Retinal pigment epithelial cell (primary cell): ENCODE measurements at regions not wholly inside any gene's neighbourhood (a gene's known extent, or its start where the extent isn't known, plus 50 kb on each side); places are given as distances from the start of the nearest gene placed in this dataset.

Source experiments
- DNase-seq: peaks from one replicate; pipeline ENCODE4 v3.0.0-alpha.2; 2010; ENCODE audit warnings: low read depth
- H3K4me3 ChIP-seq: 2 replicates; pipeline ENCODE4 v1.5.1; 2011; ENCODE audit warnings: mild to moderate bottlenecking, low read length, control low read depth, moderate library complexity
- TF ChIP-seq, protein P1 (sequence below): conservative IDR thresholded peaks from 2 replicates; pipeline ENCODE4 v1.5.1; 2011; ENCODE audit warnings: low read depth, low read length, control low read depth, inconsistent platforms

GRCh38 chr5:174328631-174329299 is 283.3 kb downstream of the NSG2 start:
- TF ChIP-seq, protein P1, sequence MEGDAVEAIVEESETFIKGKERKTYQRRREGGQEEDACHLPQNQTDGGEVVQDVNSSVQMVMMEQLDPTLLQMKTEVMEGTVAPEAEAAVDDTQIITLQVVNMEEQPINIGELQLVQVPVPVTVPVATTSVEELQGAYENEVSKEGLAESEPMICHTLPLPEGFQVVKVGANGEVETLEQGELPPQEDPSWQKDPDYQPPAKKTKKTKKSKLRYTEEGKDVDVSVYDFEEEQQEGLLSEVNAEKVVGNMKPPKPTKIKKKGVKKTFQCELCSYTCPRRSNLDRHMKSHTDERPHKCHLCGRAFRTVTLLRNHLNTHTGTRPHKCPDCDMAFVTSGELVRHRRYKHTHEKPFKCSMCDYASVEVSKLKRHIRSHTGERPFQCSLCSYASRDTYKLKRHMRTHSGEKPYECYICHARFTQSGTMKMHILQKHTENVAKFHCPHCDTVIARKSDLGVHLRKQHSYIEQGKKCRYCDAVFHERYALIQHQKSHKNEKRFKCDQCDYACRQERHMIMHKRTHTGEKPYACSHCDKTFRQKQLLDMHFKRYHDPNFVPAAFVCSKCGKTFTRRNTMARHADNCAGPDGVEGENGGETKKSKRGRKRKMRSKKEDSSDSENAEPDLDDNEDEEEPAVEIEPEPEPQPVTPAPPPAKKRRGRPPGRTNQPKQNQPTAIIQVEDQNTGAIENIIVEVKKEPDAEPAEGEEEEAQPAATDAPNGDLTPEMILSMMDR: no peak
- H3K4me3 ChIP-seq: no peak overlapping the region
- DNase-seq: no peak

DNA sequence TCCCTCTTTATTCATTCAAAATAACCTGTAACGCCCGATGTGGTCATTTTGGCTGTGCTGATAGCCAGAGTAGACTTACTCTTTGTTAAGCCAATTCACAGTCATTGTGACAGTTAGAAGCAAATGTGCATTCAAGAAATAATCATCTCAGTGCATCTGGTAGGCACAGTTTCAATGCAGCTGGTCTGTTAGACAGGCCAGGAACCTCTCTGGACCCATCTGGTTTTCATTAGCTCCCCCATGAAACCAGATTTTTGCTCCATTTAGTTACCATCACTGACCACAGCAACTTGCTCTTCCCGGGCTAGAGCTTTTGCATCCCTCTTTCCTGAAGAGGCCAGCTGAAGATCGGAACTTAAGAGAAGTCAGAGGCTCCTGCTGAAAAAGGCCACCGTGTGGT is 284.2 kb downstream of the NSG2 start:
- DNase-seq: no peak
- no peak overlapping the region for H3K4me3 ChIP-seq
- TF ChIP-seq, protein P1: no peak

DNA sequence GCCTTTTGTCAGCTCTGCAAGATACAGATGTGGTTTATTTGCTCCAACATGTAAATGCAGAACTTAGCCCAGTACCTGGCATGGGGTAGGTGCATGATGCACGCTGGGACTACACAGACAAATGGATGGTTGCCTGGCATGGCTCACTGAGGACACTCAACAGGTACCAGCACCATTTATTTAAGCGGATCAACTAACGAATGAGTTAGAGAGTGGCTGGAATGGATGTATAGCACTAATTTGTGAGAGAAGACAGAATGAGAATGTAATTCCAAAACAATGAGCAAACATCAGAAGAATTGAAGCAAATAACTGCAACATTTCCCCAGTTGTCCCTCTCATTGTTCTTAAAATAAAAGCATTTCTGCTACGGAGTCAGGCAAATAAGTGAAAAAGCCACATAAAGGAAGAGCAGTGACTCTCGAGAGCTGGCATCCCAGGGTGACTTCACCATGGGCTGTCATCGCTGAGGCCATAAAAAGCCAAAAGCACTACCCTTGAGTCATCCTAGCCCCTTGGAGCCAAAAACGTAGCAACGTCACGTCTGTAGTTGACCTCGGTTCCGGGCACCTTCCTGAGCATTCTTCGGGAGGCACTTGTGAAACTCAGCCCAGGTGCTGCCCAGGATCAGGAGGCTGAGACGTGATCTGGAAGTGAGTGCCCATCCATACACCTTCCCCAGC is 290.3 kb downstream of the NSG2 start:
- no peak overlapping the region for H3K4me3 ChIP-seq
- DNase-seq: no peak
- TF ChIP-seq, protein P1: no peak

DNA sequence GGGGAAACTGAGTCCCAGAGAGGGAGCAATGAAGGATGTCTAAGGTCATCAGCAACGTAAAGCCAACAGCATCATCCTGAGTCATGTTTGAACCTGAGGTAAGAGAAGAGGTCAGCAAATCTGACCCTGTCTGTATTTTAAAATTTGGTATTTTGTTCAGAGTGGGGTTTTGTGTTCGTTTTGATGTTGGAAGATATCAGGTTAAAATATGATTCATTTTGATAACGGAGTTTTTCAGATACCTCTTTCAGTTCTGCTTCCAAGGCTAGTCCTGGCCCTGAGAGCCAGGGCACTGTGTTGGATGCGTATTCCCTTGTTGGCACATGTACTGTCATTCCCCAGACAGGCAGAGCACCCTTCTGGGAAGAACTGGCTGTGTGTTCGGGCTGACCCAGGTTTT is 291.0 kb downstream of the NSG2 start:
- TF ChIP-seq, protein P1: no peak
- no peak overlapping the region for H3K4me3 ChIP-seq
- DNase-seq: no peak

DNA sequence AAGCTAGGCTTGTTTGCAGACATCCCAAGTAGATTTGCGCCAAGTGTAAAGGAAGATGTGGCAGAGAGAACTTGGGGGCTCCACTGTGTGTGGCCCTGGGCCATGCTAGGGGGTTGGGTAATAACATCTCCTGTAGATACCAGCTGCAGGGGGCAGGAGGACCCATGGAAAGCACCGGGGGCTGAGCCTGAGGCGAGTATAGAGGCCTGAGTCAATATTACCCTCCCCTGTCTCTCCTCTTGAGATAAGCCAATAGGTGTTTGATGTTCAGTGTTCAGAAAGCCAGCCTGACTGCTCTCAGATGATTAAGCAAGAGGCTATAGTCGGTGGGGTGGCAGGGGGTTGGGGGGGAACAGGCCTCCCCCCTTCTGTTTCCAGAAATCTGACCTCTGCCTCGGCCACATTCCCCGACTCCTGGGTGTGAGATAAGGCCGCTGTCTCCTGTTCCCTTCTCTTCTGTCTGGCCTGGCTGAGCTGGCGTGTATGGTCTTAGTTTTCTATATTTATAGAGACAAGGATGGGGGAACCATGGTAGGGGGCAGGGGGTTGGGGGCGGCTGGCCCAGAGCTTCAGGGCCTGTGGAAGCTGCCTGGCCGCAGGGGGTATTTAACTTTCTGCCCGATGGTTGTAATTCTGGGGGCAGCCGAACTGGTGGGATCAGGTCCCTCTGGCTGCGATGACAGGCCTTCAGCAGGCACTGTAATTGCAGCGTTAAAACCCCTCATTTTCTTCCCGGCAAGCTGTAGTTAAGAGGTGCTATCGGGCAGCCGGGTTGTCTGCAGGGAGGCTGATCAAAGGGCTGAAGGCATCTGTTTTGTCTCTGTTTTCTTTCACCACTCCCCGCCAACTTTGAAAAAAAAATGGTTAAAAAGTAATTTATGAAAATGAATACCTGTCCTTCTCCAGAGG is 292.0 kb downstream of the NSG2 start:
- no peak for DNase-seq
- TF ChIP-seq, protein P1: no peak
- H3K4me3 ChIP-seq: no peak overlapping the region

DNA sequence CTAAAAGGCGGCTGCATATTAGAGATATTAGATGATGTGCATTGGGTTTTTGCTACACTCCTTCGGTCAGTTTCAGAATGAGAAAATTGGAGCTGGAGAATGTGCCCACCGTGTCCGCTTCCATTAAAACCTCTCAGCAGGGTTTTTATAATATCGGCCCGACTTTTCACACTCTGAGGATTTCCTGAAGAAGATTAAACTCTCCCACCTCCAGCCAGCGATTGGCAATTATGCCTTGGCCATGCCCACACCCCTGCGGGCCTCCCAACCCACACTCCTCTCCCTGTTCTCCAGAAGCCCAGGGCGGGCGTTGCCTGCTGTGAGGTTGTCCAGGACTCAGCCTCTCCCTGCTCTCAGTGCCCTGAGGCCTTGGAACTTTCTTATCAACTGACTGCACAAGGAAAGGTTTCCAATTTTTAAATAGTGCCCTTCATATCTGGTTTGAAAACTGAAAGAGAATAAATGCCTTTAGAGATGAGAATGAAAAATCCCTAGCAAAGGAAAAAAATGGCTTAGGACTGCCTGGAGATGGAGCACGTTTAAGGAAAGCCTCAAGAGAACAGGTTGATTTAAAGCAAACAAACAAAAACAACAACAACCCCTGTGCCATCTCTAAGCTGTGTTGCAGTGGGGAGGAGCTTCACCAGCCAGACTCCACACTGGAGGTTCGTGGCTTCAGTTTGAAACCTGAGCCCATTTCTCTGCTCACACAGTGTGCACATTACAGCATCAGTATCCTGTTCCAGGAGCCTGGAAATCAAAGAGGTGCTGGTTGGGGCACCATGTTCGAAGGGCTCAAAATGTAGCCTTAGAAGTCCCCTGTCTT is 292.9 kb downstream of the NSG2 start:
- DNase-seq: no peak
- TF ChIP-seq, protein P1: no peak
- H3K4me3 ChIP-seq: no peak overlapping the region
